Hepatocyte (in vitro differentiated cells): ENCODE measurements at regions not wholly inside any gene's neighbourhood (a gene's known extent, or its start where the extent isn't known, plus 50 kb on each side); places are given as distances from the start of the nearest gene placed in this dataset.

Experiments
- EZH2 ChIP-seq: fragments of 200-600 bp; sonication (generic); IDR thresholded peaks from 2 replicates; pipeline ENCODE4 v1.6.1; 2016; ENCODE audit warnings: antibody characterized with exemption, mild to moderate bottlenecking, borderline replicate concordance
- EZH2phosphoT487 ChIP-seq: fragments of 200-600 bp; sonication (generic); IDR thresholded peaks from one replicate; pipeline ENCODE4 v1.6.1; 2018; ENCODE audit warnings: antibody characterized with exemption, mild to moderate bottlenecking, low read depth, moderate library complexity; ENCODE audit not compliant: unreplicated experiment, severe bottlenecking
- TF ChIP-seq, protein P1 (sequence below): fragments of 200-600 bp; sonication (generic); IDR thresholded peaks from 2 replicates; pipeline ENCODE4 v1.5.1; 2016; ENCODE audit warnings: antibody characterized with exemption, mild to moderate bottlenecking; ENCODE audit not compliant: poor library complexity

GRCh38 chr10:3259499-3259898 lies 86.9 kb upstream of the PITRM1 start:
- TF ChIP-seq, protein P1, sequence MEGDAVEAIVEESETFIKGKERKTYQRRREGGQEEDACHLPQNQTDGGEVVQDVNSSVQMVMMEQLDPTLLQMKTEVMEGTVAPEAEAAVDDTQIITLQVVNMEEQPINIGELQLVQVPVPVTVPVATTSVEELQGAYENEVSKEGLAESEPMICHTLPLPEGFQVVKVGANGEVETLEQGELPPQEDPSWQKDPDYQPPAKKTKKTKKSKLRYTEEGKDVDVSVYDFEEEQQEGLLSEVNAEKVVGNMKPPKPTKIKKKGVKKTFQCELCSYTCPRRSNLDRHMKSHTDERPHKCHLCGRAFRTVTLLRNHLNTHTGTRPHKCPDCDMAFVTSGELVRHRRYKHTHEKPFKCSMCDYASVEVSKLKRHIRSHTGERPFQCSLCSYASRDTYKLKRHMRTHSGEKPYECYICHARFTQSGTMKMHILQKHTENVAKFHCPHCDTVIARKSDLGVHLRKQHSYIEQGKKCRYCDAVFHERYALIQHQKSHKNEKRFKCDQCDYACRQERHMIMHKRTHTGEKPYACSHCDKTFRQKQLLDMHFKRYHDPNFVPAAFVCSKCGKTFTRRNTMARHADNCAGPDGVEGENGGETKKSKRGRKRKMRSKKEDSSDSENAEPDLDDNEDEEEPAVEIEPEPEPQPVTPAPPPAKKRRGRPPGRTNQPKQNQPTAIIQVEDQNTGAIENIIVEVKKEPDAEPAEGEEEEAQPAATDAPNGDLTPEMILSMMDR = no peak
- no peak for TF ChIP-seq EZH2
- no peak for TF ChIP-seq EZH2phosphoT487
